ENCODE measurements at regions not wholly inside any gene's neighbourhood (a gene's known extent, or its start where the extent isn't known, plus 50 kb on each side); places are given as distances from the start of the nearest gene placed in this dataset.

DNA sequence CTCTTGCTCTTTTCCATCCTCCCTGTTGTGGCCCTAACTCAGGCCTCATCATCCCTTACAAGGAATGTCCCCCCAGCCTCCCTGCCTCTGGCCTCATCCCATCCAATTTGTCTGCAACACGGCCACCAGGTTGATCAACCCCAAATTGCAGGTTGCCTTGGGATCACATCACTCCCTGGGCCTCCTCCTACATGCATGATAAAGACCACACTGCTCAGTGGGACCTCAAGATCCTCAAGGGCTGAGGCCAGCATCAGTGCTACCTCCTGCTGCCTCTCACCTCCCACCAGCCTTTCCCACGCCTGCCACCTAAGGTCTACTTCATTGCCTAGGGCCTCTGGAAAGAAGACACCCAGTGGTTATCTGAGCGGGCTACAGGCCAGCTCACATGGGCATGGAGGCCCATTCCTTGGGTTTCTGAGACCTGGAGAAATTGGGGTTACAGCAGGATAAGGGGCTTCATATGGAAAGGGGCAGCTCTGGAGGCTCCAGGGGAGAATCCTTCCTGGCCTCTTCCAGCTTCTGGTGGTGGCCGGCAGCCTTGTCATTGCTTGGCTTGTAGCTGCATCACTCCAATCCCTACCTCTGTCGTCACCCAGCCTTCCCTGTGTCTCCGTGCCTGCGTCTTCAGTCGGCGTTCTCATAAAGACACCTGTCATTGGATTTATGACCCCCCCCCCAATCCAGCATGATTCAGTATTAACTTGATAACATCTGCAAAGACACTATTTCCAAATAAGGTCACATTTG is 60.5 kb downstream of the KLHDC7A start:
- TF ChIP-seq POLR2AphosphoS5 (IDR thresholded peaks at IDR 0.05) = no peak
- TF ChIP-seq POLR2A (IDR thresholded peaks at IDR 0.05) = no peak

Data from suprapubic skin (tissue), 4 donors.